A549 (cell line): ENCODE measurements at regions not wholly inside any gene's neighbourhood (a gene's known extent, or its start where the extent isn't known, plus 50 kb on each side); places are given as distances from the start of the nearest gene placed in this dataset.

Experiments used
- ATAC-seq, 2 experiments: fragments of 200-7000 bp in 1 of 2; fragments of >200 bp in 1 of 2; cut with Nextera tagmentation in 1 of 2; cut with Tn5 transposase in 1 of 2; 3 replicates each; pipeline versions ENCODE4 v1.8.0 to v1.9.1; 2018 to 2020; ENCODE audit warnings: mild to moderate bottlenecking in 1 of 2, moderate library complexity in 1 of 2
- CTCF ChIA-PET: fragments of 300-600 bp; sonication (Branson Sonifier 250); formaldehyde crosslinking; extraction: SDS; loops from one replicate; lab custom pipeline; 2021; ENCODE audit warnings: antibody characterized with exemption, inconsistent platforms; lab: Yijun Ruan, JAX
- POLR2A ChIA-PET: fragments of 350-600 bp; formaldehyde crosslinking; extraction: SDS; loops from one replicate; lab custom pipeline; 2021; ENCODE audit warnings: antibody characterized with exemption, inconsistent platforms; lab: Yijun Ruan, JAX
- DNase-seq, 2 experiments: peaks; one replicate each; pipeline versions ENCODE4 v3.0.0 to v3.0.0-alpha.2; 2011 to 2016; ENCODE audit warnings: low read depth in 1 of 2, low spot score in 1 of 2
- FAIRE-seq: peaks from 2 replicates; lab custom pipeline; 2011; peaks lifted over from hg19 to GRCh38; lab: Jason Lieb, UNC
- H3K27ac ChIP-seq, 2 experiments: fragments of >200 bp; sonication (Bioruptor Twin); formaldehyde crosslinking; 3 replicates each; pipeline ENCODE4 v1.5.1; 2016 to 2017
- H3K4me1 ChIP-seq: fragments of >200 bp; sonication (Bioruptor Twin); formaldehyde crosslinking; 3 replicates; pipeline ENCODE4 v1.6.1; 2016
- H3K4me2 ChIP-seq: fragments of >200 bp; sonication (Bioruptor Twin); formaldehyde crosslinking; 3 replicates; pipeline ENCODE4 v1.6.1; 2016
- H3K4me3 ChIP-seq: fragments of >200 bp; sonication (Bioruptor Twin); formaldehyde crosslinking; 3 replicates; pipeline ENCODE4 v1.5.1; 2016
- H3K9me3 ChIP-seq: fragments of >200 bp; sonication (Bioruptor Twin); formaldehyde crosslinking; 3 replicates; pipeline ENCODE4 v1.6.1; 2016
- ATOH8 ChIP-seq: fragments of 250-450 bp; sonication (Bioruptor Pico); IDR thresholded peaks from 2 replicates; pipeline ENCODE4 v1.5.0; 2020; ENCODE audit warnings: low read depth, mild to moderate bottlenecking, moderate library complexity
- BHLHE40 ChIP-seq: IDR thresholded peaks from 2 replicates; pipeline ENCODE4 v1.6.1; 2012; ENCODE audit warnings: low read depth, low read length, inconsistent platforms
- CBX8 ChIP-seq: fragments of 200-600 bp; sonication (generic); IDR thresholded peaks from 2 replicates; pipeline ENCODE4 v1.6.1; 2016
- CEBPB ChIP-seq, 2 experiments: fragments of >200 bp in 1 of 2; sonication (Bioruptor Twin) in 1 of 2; formaldehyde crosslinking in 1 of 2; IDR thresholded peaks; 2 replicates each; pipeline ENCODE4 v1.6.1; 2012 to 2016
- CHD2 ChIP-seq: fragments of 150-350 bp; IDR thresholded peaks from 2 replicates; pipeline ENCODE4 v1.6.1; 2014; ENCODE audit warnings: low read length; ENCODE audit not compliant: partially characterized antibody
- CHD4 ChIP-seq: fragments of 200-600 bp; sonication (generic); IDR thresholded peaks from 2 replicates; pipeline ENCODE4 v1.6.1; 2016; ENCODE audit warnings: antibody characterized with exemption, mild to moderate bottlenecking, borderline replicate concordance
- E2F6 ChIP-seq: IDR thresholded peaks from 2 replicates; pipeline ENCODE4 v1.6.1; 2012; ENCODE audit warnings: low read depth, borderline replicate concordance
- EHF ChIP-seq: fragments of 250-450 bp; sonication (Bioruptor Pico); IDR thresholded peaks from 2 replicates; pipeline ENCODE4 v1.5.0; 2020; ENCODE audit warnings: mild to moderate bottlenecking
- ELK1 ChIP-seq: fragments of 150-350 bp; IDR thresholded peaks from 2 replicates; pipeline ENCODE4 v1.6.1; 2014; ENCODE audit warnings: low read depth, mild to moderate bottlenecking, low read length
- EP300 ChIP-seq, 2 experiments: fragments of >200 bp; sonication (Bioruptor Twin); formaldehyde crosslinking; IDR thresholded peaks; 2 replicates in 1 of 2; 3 replicates in 1 of 2; pipeline ENCODE4 v1.6.1; 2016 to 2017
- ESRRA ChIP-seq: fragments of 150-350 bp; IDR thresholded peaks from 2 replicates; pipeline ENCODE4 v1.6.1; 2014; ENCODE audit warnings: mild to moderate bottlenecking, low read length, borderline replicate concordance
- FOXS1 ChIP-seq: fragments of 250-450 bp; sonication (Bioruptor Pico); IDR thresholded peaks from 2 replicates; pipeline ENCODE4 v1.5.0; 2020; ENCODE audit warnings: mild to moderate bottlenecking, moderate library complexity
- GATA3 ChIP-seq: IDR thresholded peaks from 2 replicates; pipeline ENCODE4 v1.6.1; 2012; ENCODE audit warnings: borderline replicate concordance
- HES2 ChIP-seq: fragments of >200 bp; sonication (Bioruptor Twin); formaldehyde crosslinking; IDR thresholded peaks from 2 replicates; pipeline ENCODE4 v1.6.1; 2016
- HOXA7 ChIP-seq: fragments of 250-450 bp; sonication (Bioruptor Pico); IDR thresholded peaks from 2 replicates; pipeline ENCODE4 v1.5.0; 2020; ENCODE audit warnings: mild to moderate bottlenecking, moderate library complexity
- HOXB5 ChIP-seq: fragments of 250-450 bp; sonication (Bioruptor Pico); IDR thresholded peaks from 2 replicates; pipeline ENCODE4 v1.5.0; 2020; ENCODE audit warnings: mild to moderate bottlenecking, moderate library complexity
- KDM1A ChIP-seq: fragments of 200-600 bp; sonication (generic); IDR thresholded peaks from 2 replicates; pipeline ENCODE4 v1.6.1; 2016; ENCODE audit warnings: low read depth, mild to moderate bottlenecking
- MAFK ChIP-seq: fragments of 450-650 bp; IDR thresholded peaks from 2 replicates; pipeline ENCODE4 v1.6.1; 2014; ENCODE audit not compliant: partially characterized antibody
- MAX ChIP-seq: IDR thresholded peaks from 2 replicates; pipeline ENCODE4 v1.6.1; 2012
- NFE2L2 ChIP-seq: fragments of 150-350 bp; conservative IDR thresholded peaks from 2 replicates; pipeline ENCODE4 v1.6.1; 2014; ENCODE audit warnings: low read length
- PHF8 ChIP-seq: fragments of 200-600 bp; sonication (generic); IDR thresholded peaks from 2 replicates; pipeline ENCODE4 v1.6.1; 2016; ENCODE audit warnings: low read depth, mild to moderate bottlenecking, antibody characterized with exemption, moderate library complexity, borderline replicate concordance
- POLR2A ChIP-seq: IDR thresholded peaks from 2 replicates; pipeline ENCODE4 v1.6.1; 2012; ENCODE audit warnings: mild to moderate bottlenecking, low read length
- RAD21 ChIP-seq, 2 experiments: fragments of >200 bp in 1 of 2; sonication (Bioruptor Twin) in 1 of 2; formaldehyde crosslinking in 1 of 2; IDR thresholded peaks in 1 of 2; conservative IDR thresholded peaks in 1 of 2; 2 replicates in 1 of 2; 3 replicates in 1 of 2; pipeline ENCODE4 v1.6.1; 2012 to 2018; ENCODE audit warnings: inconsistent platforms in 1 of 2
- RCOR1 ChIP-seq: fragments of 150-350 bp; IDR thresholded peaks from 2 replicates; pipeline ENCODE4 v1.6.1; 2014; ENCODE audit warnings: antibody characterized with exemption, low read length, low read depth
- RFX5 ChIP-seq: fragments of 450-650 bp; IDR thresholded peaks from 2 replicates; pipeline ENCODE4 v1.7.1; 2014; ENCODE audit warnings: antibody characterized with exemption, mild to moderate bottlenecking, moderate library complexity
- SREBF2 ChIP-seq: fragments of 450-650 bp; IDR thresholded peaks from 2 replicates; pipeline ENCODE4 v1.6.1; 2014; ENCODE audit warnings: mild to moderate bottlenecking, moderate library complexity
- TFCP2L1 ChIP-seq: fragments of 250-450 bp; sonication (Bioruptor Pico); IDR thresholded peaks from 2 replicates; pipeline ENCODE4 v1.5.0; 2021; ENCODE audit warnings: mild to moderate bottlenecking
- USF2 ChIP-seq: fragments of 450-650 bp; IDR thresholded peaks from 2 replicates; pipeline ENCODE4 v1.6.1; 2014; ENCODE audit warnings: antibody characterized with exemption
- WGBS: methylation state at CpG from one replicate; pipeline ENCODE4 v1.1.6; 2017; ENCODE audit errors: missing lambda C conversion rate; 5-methylcytosine and 5-hydroxymethylcytosine counted together

- H3K4me3 ChIP-seq = no peak overlapping the region
- no peak overlapping the region for H3K27ac ChIP-seq
- no peak for ATAC-seq
- H3K4me2 ChIP-seq = no peak overlapping the region
- FAIRE-seq = no peak
- POLR2A ChIA-PET = no interaction called here
- no peak for TF ChIP-seq CHD4
- TF ChIP-seq PHF8 = no peak
- no peak for TF ChIP-seq GATA3
- TF ChIP-seq NFE2L2 = no peak
- H3K9me3 ChIP-seq = no peaks in the 10 kb centered on the region
- no peak for DNase-seq
- CTCF ChIA-PET = no interaction called here
- H3K4me1 ChIP-seq = no peaks in the 10 kb centered on the region
- WGBS = 11% methylated on average over 1 of the region's 5 CpGs
Measured at GRCh38 chrY:21248591-21248990, 262.5 kb upstream of the RBMY1B start.

- DNase-seq = no peak
- CTCF ChIA-PET = no interaction called here
Measured at GRCh38 chrY:21253455-21254248, 257.5 kb upstream of the RBMY1B start.

GRCh38 chrY:21254476-21254875 lies 256.7 kb upstream of the RBMY1B start:
- no peak overlapping the region for H3K4me3 ChIP-seq
- no peak for FAIRE-seq
- no peaks in the 10 kb centered on the region for H3K9me3 ChIP-seq
- 0% methylated on average over 2 of the region's 2 CpGs for WGBS
- H3K4me2 ChIP-seq = no peak overlapping the region
- no peak for ATAC-seq
- no peak for DNase-seq
- ChIA-PET POLR2A (no interaction called here), CTCF (no interaction called here)
- H3K27ac ChIP-seq = no peak overlapping the region
- TF ChIP-seq EHF (CRISPR knock-in tag) = no peak
- TF ChIP-seq RAD21 (conservative IDR thresholded peaks at IDR 0.05 in 1 of 2, IDR thresholded peaks at IDR 0.05 in 1 of 2) = no peak
- no peak for TF ChIP-seq RCOR1
- TF ChIP-seq E2F6 = no peak
- TF ChIP-seq USF2 = no peak
- TF ChIP-seq FOXS1 (CRISPR knock-in tag) = no peak
- no peak for TF ChIP-seq KDM1A
- TF ChIP-seq BHLHE40 = no peak
- no peaks in the 10 kb centered on the region for H3K4me1 ChIP-seq

More at GRCh38 chrY:21253455-21254248, 257.5 kb upstream of the RBMY1B start:
- H3K4me2 ChIP-seq = no peak overlapping the region
- FAIRE-seq = no peak
- 21% methylated on average over 1 of the region's 2 CpGs for WGBS
- ATAC-seq = no peak
- no peak for TF ChIP-seq TFCP2L1 (CRISPR knock-in tag)
- TF ChIP-seq MAFK = no peak
- TF ChIP-seq CBX8 = no peak
- TF ChIP-seq CEBPB (IDR thresholded peaks at IDR 0.05) = no peak
- no peaks in the 10 kb centered on the region for H3K4me1 ChIP-seq
- no peak overlapping the region for H3K4me3 ChIP-seq
- no peak overlapping the region for H3K27ac ChIP-seq
- H3K9me3 ChIP-seq = no peaks in the 10 kb centered on the region
- POLR2A ChIA-PET = no interaction called here

- ChIA-PET CTCF (no interaction called here), POLR2A (no interaction called here)
- no peak for FAIRE-seq
- Histone ChIP-seq H3K4me3 (no peak overlapping the region), H3K9me3 (no peaks in the 10 kb centered on the region), H3K27ac (no peak overlapping the region), H3K4me2 (no peak overlapping the region), H3K4me1 (no peaks in the 10 kb centered on the region)
- DNase-seq = no peak
- no peak for ATAC-seq
- no peak for TF ChIP-seq CHD2
- TF ChIP-seq HES2 = no peak
- no peak for TF ChIP-seq ESRRA
- TF ChIP-seq CEBPB (IDR thresholded peaks at IDR 0.05) = no peak
- TF ChIP-seq SREBF2 = no peak
- no peak for TF ChIP-seq ATOH8 (CRISPR knock-in tag)
- TF ChIP-seq RAD21 (conservative IDR thresholded peaks at IDR 0.05 in 1 of 2, IDR thresholded peaks at IDR 0.05 in 1 of 2) = no peak
- TF ChIP-seq EP300 (IDR thresholded peaks at IDR 0.05) = no peak
- no peak for TF ChIP-seq MAX
- no peak for TF ChIP-seq ELK1
- no peak for TF ChIP-seq USF2
- no peak for TF ChIP-seq CBX8
- TF ChIP-seq RFX5 = no peak
- TF ChIP-seq POLR2A = no peak
- no peak for TF ChIP-seq HOXA7 (CRISPR knock-in tag)
- no peak for TF ChIP-seq HOXB5 (CRISPR knock-in tag)
- TF ChIP-seq MAFK = no peak
Measured at GRCh38 chrY:21256820-21257219, 254.3 kb upstream of the RBMY1B start.
